Liver (tissue), 8 donors: ENCODE measurements at regions not wholly inside any gene's neighbourhood (a gene's known extent, or its start where the extent isn't known, plus 50 kb on each side); places are given as distances from the start of the nearest gene placed in this dataset.

ENCODE experiments used
- DNase-seq: peaks from one replicate; pipeline ENCODE4 v3.0.0-alpha.2; 2017; ENCODE audit warnings: low spot score
- H3K27ac ChIP-seq, 2 donors: one replicate each; pipeline ENCODE4 v1.7.0; 2013; ENCODE audit warnings: inconsistent platforms in 2 of 2, low read length in 2 of 2, control low read depth in 1 of 2, low read depth in 1 of 2, mild to moderate bottlenecking in 1 of 2
- H3K27me3 ChIP-seq, 4 donors: one replicate each; pipeline versions ENCODE4 v1.6.1 to v1.7.0; 2013; ENCODE audit warnings: low read length in 3 of 4, inconsistent platforms in 1 of 4, mild to moderate bottlenecking in 1 of 4, moderate library complexity in 1 of 4; ENCODE audit not compliant: control insufficient read depth in 4 of 4, insufficient read depth in 4 of 4
- H3K36me3 ChIP-seq, 4 donors: one replicate each; pipeline versions ENCODE4 v1.6.1 to v1.7.0; 2013; ENCODE audit warnings: low read length in 3 of 4, mild to moderate bottlenecking in 3 of 4, low read depth in 1 of 4, moderate library complexity in 1 of 4; ENCODE audit not compliant: control insufficient read depth in 4 of 4, insufficient read depth in 3 of 4
- H3K4me1 ChIP-seq, 4 donors: one replicate each; pipeline versions ENCODE4 v1.6.1 to v1.7.0; 2013; ENCODE audit warnings: low read length in 3 of 4, mild to moderate bottlenecking in 3 of 4, moderate library complexity in 1 of 4; ENCODE audit not compliant: control insufficient read depth in 4 of 4, insufficient read depth in 4 of 4
- H3K4me3 ChIP-seq, 3 donors: one replicate each; pipeline versions ENCODE4 v1.6.1 to v1.7.0; 2013; ENCODE audit warnings: low read length in 3 of 3, control low read depth in 1 of 3, low read depth in 1 of 3, mild to moderate bottlenecking in 1 of 3
- H3K9ac ChIP-seq, 2 donors: one replicate each; pipeline ENCODE4 v1.7.0; 2013; ENCODE audit warnings: low read length in 2 of 2, mild to moderate bottlenecking in 2 of 2, moderate library complexity in 2 of 2, control low read depth in 1 of 2, low read depth in 1 of 2
- H3K9me3 ChIP-seq, 4 donors: one replicate each; pipeline versions ENCODE4 v1.6.1 to v1.7.0; 2013; ENCODE audit warnings: low read length in 3 of 4; ENCODE audit not compliant: control insufficient read depth in 4 of 4
- ATF3 ChIP-seq: IDR thresholded peaks from 2 replicates; pipeline ENCODE4 v1.6.1; 2016; ENCODE audit warnings: antibody characterized with exemption
- CTCF ChIP-seq: fragments of 150-350 bp; IDR thresholded peaks from 2 replicates; pipeline ENCODE4 v1.5.1; 2017; ENCODE audit warnings: improper control_type of control experiment, low read depth, low read length; ENCODE audit not compliant: missing input control
- FOXA2 ChIP-seq: IDR thresholded peaks from 2 replicates; pipeline ENCODE4 v1.6.1; 2016; ENCODE audit warnings: antibody characterized with exemption
- GABPA ChIP-seq, 2 donors: IDR thresholded peaks in 1 of 2; conservative IDR thresholded peaks in 1 of 2; 2 replicates each; pipeline ENCODE4 v1.6.1; 2016; ENCODE audit warnings: antibody characterized with exemption in 2 of 2, mild to moderate bottlenecking in 1 of 2, moderate library complexity in 1 of 2
- HNF4A ChIP-seq, 2 donors: conservative IDR thresholded peaks; 2 replicates each; pipeline ENCODE4 v1.6.1; 2016; ENCODE audit warnings: antibody characterized with exemption in 2 of 2, mild to moderate bottlenecking in 2 of 2
- JUND ChIP-seq, 2 donors: IDR thresholded peaks; 2 replicates each; pipeline ENCODE4 v1.6.1; 2016; ENCODE audit warnings: antibody characterized with exemption in 2 of 2
- NR2F2 ChIP-seq: IDR thresholded peaks from 2 replicates; pipeline ENCODE4 v1.6.1; 2016; ENCODE audit warnings: antibody characterized with exemption
- REST ChIP-seq: IDR thresholded peaks from 2 replicates; pipeline ENCODE4 v1.6.1; 2016; ENCODE audit warnings: antibody characterized with exemption, mild to moderate bottlenecking
- RXRA ChIP-seq, 2 donors: IDR thresholded peaks; 2 replicates each; pipeline ENCODE4 v1.6.1; 2017 to 2018; ENCODE audit warnings: antibody characterized with exemption in 2 of 2, mild to moderate bottlenecking in 1 of 2
- SP1 ChIP-seq: IDR thresholded peaks from 2 replicates; pipeline ENCODE4 v1.6.1; 2018; ENCODE audit warnings: antibody characterized with exemption, mild to moderate bottlenecking
- TAF1 ChIP-seq: conservative IDR thresholded peaks from 2 replicates; pipeline ENCODE4 v1.6.1; 2016; ENCODE audit warnings: antibody characterized with exemption, mild to moderate bottlenecking
- YY1 ChIP-seq: IDR thresholded peaks from 2 replicates; pipeline ENCODE4 v1.6.1; 2016; ENCODE audit warnings: antibody characterized with exemption, mild to moderate bottlenecking
- ZBTB33 ChIP-seq: IDR thresholded peaks from 2 replicates; pipeline ENCODE4 v1.6.1; 2016; ENCODE audit warnings: antibody characterized with exemption
- WGBS: extraction: QIAGEN DNeasy Blood & Tissue Kit; methylation state at CpG from one replicate; pipeline ENCODE4 v1.1.7; 2013; 5-methylcytosine and 5-hydroxymethylcytosine counted together
- donor health status: healthy.
- donor health status: healthy.
- donor health status: healthy.
- donor health status: healthy.
- donor health status: healthy.

GRCh38 chr14:97070259-97070658 lies 273.1 kb downstream of the VRK1 start (continued):
- TF ChIP-seq ZBTB33, result no peak

GRCh38 chr14:97071177-97071576 lies 274.0 kb downstream of the VRK1 start:
- WGBS, result 82% methylated on average over 8 of the region's 8 CpGs

More at GRCh38 chr14:97071177-97071576, 274.0 kb downstream of the VRK1 start:
- H3K27ac ChIP-seq, result no peak overlapping the region
- no peaks in the 10 kb centered on the region for H3K36me3 ChIP-seq
- H3K9ac ChIP-seq, result no peak overlapping the region
- TF ChIP-seq RXRA (IDR thresholded peaks at IDR 0.05) (no peak), FOXA2 (no peak), SP1 (no peak), REST (no peak), TAF1 (no peak), HNF4A (conservative IDR thresholded peaks at IDR 0.05) (no peak), NR2F2 (no peak), ZBTB33 (no peak), JUND (IDR thresholded peaks at IDR 0.05) (no peak), YY1 (no peak), GABPA (IDR thresholded peaks at IDR 0.05 in 1 of 2, conservative IDR thresholded peaks at IDR 0.05 in 1 of 2) (no peak), ATF3 (no peak), CTCF (no peak)
- H3K4me1 ChIP-seq, result no peaks in the 10 kb centered on the region
- no peak for DNase-seq
- no peak overlapping the region for H3K4me3 ChIP-seq
- no peaks in the 10 kb centered on the region for H3K9me3 ChIP-seq
- H3K27me3 ChIP-seq, result peaks cover 0 to 5% (median 0%) of the 10 kb centered on the region in 4 donors
